DND-41 (cell line): ENCODE measurements at regions not wholly inside any gene's neighbourhood (a gene's known extent, or its start where the extent isn't known, plus 50 kb on each side); places are given as distances from the start of the nearest gene placed in this dataset.

ENCODE experiments used
- ATAC-seq: fragments of 200-7000 bp; cut with Tn5 transposase; 3 replicates; pipeline ENCODE4 v1.9.1; 2021; ENCODE audit warnings: low read depth; ENCODE audit not compliant: insufficient read depth
- DNase-seq: peaks from one replicate; pipeline ENCODE4 v3.0.0-alpha.2; 2020
- H2AFZ ChIP-seq: 2 replicates; pipeline ENCODE4 v1.6.0; 2012; ENCODE audit warnings: low read depth, low read length
- H3K27ac ChIP-seq: 2 replicates; pipeline ENCODE4 v1.5.1; 2012; ENCODE audit warnings: low read length, inconsistent platforms
- H3K27me3 ChIP-seq: fragments of 200-600 bp; sonication (generic); 2 replicates; pipeline ENCODE4 v1.6.0; 2012; ENCODE audit warnings: low read length, mild to moderate bottlenecking, inconsistent platforms; ENCODE audit not compliant: insufficient read depth, poor library complexity
- H3K36me3 ChIP-seq: 2 replicates; pipeline ENCODE4 v1.5.1; 2012; ENCODE audit warnings: low read length, inconsistent platforms; ENCODE audit not compliant: insufficient read depth
- H3K4me1 ChIP-seq: 2 replicates; pipeline ENCODE4 v1.5.1; 2012; ENCODE audit warnings: mild to moderate bottlenecking, low read length; ENCODE audit not compliant: insufficient read depth
- H3K4me2 ChIP-seq: 2 replicates; pipeline ENCODE4 v1.6.0; 2012; ENCODE audit warnings: mild to moderate bottlenecking, moderate library complexity, low read length, inconsistent platforms; ENCODE audit not compliant: insufficient read depth
- H3K4me3 ChIP-seq, 2 experiments: fragments of 200-600 bp in 1 of 2; shearing (Covaris generic) in 1 of 2; 2 replicates each; pipeline ENCODE4 v1.5.1; 2012 to 2016; ENCODE audit warnings: inconsistent platforms in 2 of 2, low read length in 2 of 2, mild to moderate bottlenecking in 2 of 2, low read depth in 1 of 2, moderate library complexity in 1 of 2
- H3K79me2 ChIP-seq: 2 replicates; pipeline ENCODE4 v1.6.0; 2012; ENCODE audit warnings: low read length, inconsistent platforms; ENCODE audit not compliant: insufficient read depth
- H3K9ac ChIP-seq: 2 replicates; pipeline ENCODE4 v1.6.0; 2012; ENCODE audit warnings: low read depth, mild to moderate bottlenecking, inconsistent platforms, low read length, moderate library complexity
- H3K9me3 ChIP-seq: 2 replicates; pipeline ENCODE4 v1.5.1; 2012; ENCODE audit warnings: low read length, moderate library complexity, mild to moderate bottlenecking, inconsistent platforms; ENCODE audit not compliant: insufficient read depth, severe bottlenecking
- H4K20me1 ChIP-seq: 2 replicates; pipeline ENCODE4 v1.6.0; 2012; ENCODE audit warnings: low read length; ENCODE audit not compliant: insufficient read depth
- EZH2 ChIP-seq: IDR thresholded peaks from 3 replicates; pipeline ENCODE4 v1.6.1; 2012; ENCODE audit warnings: borderline replicate concordance, low read depth, mild to moderate bottlenecking, moderate library complexity, low read length, inconsistent platforms; ENCODE audit not compliant: severe bottlenecking
- TF ChIP-seq, protein P1 (sequence below): IDR thresholded peaks from 2 replicates; pipeline ENCODE4 v1.5.1; 2012; ENCODE audit warnings: borderline replicate concordance, low read length, moderate library complexity, mild to moderate bottlenecking; ENCODE audit not compliant: poor library complexity, severe bottlenecking; ENCODE audit errors: extremely low read depth

GRCh38 chr2:144605231-144605840 is 85.4 kb upstream of the ZEB2 start:
- Histone ChIP-seq H3K9ac (no peak overlapping the region), H3K4me1 (no peaks in the 10 kb centered on the region), H3K9me3 (no peaks in the 10 kb centered on the region), H3K4me3 (no peak overlapping the region), H3K36me3 (no peaks in the 10 kb centered on the region), H3K4me2 (no peak overlapping the region), H3K27ac (no peak overlapping the region), H2AFZ (no peak overlapping the region), H3K27me3 (no peaks in the 10 kb centered on the region), H3K79me2 (no peaks in the 10 kb centered on the region), H4K20me1 (no peaks in the 10 kb centered on the region)
- no peak for TF ChIP-seq EZH2
- TF ChIP-seq, protein P1, sequence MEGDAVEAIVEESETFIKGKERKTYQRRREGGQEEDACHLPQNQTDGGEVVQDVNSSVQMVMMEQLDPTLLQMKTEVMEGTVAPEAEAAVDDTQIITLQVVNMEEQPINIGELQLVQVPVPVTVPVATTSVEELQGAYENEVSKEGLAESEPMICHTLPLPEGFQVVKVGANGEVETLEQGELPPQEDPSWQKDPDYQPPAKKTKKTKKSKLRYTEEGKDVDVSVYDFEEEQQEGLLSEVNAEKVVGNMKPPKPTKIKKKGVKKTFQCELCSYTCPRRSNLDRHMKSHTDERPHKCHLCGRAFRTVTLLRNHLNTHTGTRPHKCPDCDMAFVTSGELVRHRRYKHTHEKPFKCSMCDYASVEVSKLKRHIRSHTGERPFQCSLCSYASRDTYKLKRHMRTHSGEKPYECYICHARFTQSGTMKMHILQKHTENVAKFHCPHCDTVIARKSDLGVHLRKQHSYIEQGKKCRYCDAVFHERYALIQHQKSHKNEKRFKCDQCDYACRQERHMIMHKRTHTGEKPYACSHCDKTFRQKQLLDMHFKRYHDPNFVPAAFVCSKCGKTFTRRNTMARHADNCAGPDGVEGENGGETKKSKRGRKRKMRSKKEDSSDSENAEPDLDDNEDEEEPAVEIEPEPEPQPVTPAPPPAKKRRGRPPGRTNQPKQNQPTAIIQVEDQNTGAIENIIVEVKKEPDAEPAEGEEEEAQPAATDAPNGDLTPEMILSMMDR: no peak
- no peak for DNase-seq
- no peak for ATAC-seq

GRCh38 chr2:144603334-144603733 is 83.4 kb upstream of the ZEB2 start:
- Histone ChIP-seq H3K27me3 (no peaks in the 10 kb centered on the region), H3K4me3 (no peak overlapping the region), H2AFZ (no peak overlapping the region), H3K4me1 (no peaks in the 10 kb centered on the region), H4K20me1 (no peaks in the 10 kb centered on the region), H3K9me3 (no peaks in the 10 kb centered on the region), H3K9ac (no peak overlapping the region), H3K36me3 (no peaks in the 10 kb centered on the region), H3K27ac (no peak overlapping the region), H3K79me2 (no peaks in the 10 kb centered on the region), H3K4me2 (no peak overlapping the region)
- no peak for TF ChIP-seq EZH2
- no peak for DNase-seq
- ATAC-seq: no peak

DNA sequence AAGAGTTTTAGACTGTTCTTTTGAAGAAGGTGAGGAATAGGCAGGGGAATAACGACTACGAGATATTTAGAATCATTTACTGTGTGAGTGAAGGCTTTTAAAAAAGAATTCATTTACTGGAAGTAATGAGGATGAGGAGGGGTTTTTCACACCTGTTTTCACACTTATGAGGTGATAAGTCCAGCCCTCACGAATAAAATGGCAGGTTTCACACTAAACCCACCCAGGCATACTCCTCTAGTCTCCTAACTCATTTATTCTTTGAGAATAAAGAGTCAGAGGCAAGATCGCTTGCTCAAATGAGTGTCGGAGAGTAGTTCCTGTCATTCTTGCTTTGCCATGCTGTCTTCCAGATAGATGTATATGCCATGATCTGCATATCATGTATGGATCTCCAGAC is 79.0 kb upstream of the ZEB2 start:
- TF ChIP-seq EZH2: no peak
- TF ChIP-seq, protein P1: no peak
- H4K20me1 ChIP-seq: no peaks in the 10 kb centered on the region
- H3K79me2 ChIP-seq: no peaks in the 10 kb centered on the region
- no peak overlapping the region for H3K9ac ChIP-seq
- peaks cover 21% of the 10 kb centered on the region for H3K4me1 ChIP-seq
- H3K4me2 ChIP-seq: no peak overlapping the region
- no peaks in the 10 kb centered on the region for H3K36me3 ChIP-seq
- ATAC-seq (no peak), DNase-seq (no peak)
- H3K4me3 ChIP-seq: no peak overlapping the region
- no peak overlapping the region for H2AFZ ChIP-seq
- no peak overlapping the region for H3K27ac ChIP-seq
- no peaks in the 10 kb centered on the region for H3K9me3 ChIP-seq
- H3K27me3 ChIP-seq: no peaks in the 10 kb centered on the region

DNA sequence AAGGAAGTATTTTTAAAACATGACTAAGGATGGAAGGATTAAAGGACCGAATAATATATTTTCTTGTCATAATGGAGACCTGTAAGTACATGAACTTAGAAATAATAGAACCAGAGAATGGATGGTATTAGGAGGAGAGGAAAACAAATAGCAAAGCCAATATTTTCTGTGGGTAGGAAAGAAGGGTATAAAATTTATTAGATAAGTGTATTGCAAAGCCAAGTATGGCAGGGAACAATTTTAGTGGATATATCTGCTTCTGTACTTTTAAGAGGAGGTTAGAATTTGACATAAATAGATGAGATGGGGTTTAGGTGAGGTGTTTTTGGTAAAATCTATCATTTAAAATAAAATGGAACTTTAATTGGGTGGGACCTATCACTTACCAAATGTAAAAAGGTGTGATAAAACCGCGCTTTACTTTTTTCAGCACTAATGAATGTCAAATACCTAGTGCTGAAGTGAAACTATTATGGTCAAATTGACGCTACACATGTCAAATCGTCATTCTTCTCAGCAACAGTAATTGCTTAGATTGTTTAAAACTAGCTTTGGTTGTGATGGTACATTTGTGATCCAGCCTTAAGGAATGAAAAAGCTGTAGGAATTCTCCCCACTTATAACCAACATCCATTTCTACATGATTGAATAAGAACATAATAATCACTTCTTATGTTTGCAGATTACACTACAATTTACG is 78.1 kb upstream of the ZEB2 start:
- ATAC-seq: no peak
- Histone ChIP-seq H4K20me1 (no peaks in the 10 kb centered on the region), H2AFZ (no peak overlapping the region), H3K27me3 (no peaks in the 10 kb centered on the region), H3K9me3 (no peaks in the 10 kb centered on the region), H3K9ac (no peak overlapping the region), H3K36me3 (no peaks in the 10 kb centered on the region), H3K27ac (no peak overlapping the region), H3K79me2 (no peaks in the 10 kb centered on the region), H3K4me3 (no peak overlapping the region), H3K4me1 (peaks cover 21% of the 10 kb centered on the region), H3K4me2 (no peak overlapping the region)
- no peak for DNase-seq
- TF ChIP-seq, protein P1: no peak
